HG03378 (cell line): ENCODE measurements at regions not wholly inside any gene's neighbourhood (a gene's known extent, or its start where the extent isn't known, plus 50 kb on each side); places are given as distances from the start of the nearest gene placed in this dataset.
A peak's percentile ranks its signal among the peaks of the same experiment; 100 is the strongest.
"Not testable (repeated sequence)": the region's sequence is repeated elsewhere in the genome, so short reads cannot be mapped to it uniquely, and the experiment has no call there.

Source experiments
- ATAC-seq: cut with Tn5 transposase; IDR thresholded peaks from one replicate; pipeline ENCODE4 v1.9.1; 2021; ENCODE audit warnings: mild to moderate bottlenecking, moderate library complexity; ENCODE audit not compliant: unreplicated experiment

- no peak for ATAC-seq
Measured at GRCh38 chr2:138893746-138894145, 113.6 kb upstream of the NXPH2 start.

- ATAC-seq, result no peak
Measured at GRCh38 chr2:138881126-138881525, 100.9 kb upstream of the NXPH2 start.

GRCh38 chr2:138879931-138880330 lies 99.7 kb upstream of the NXPH2 start:
- ATAC-seq, result no peak

GRCh38 chr2:138877421-138877820 lies 97.2 kb upstream of the NXPH2 start:
- ATAC-seq, result no peak

GRCh38 chr2:138874251-138874650 lies 94.1 kb upstream of the NXPH2 start:
- no peak for ATAC-seq

- not testable (repeated sequence) for ATAC-seq
Measured at GRCh38 chr2:138872116-138872515, 91.9 kb upstream of the NXPH2 start.

GRCh38 chr2:138871312-138871711 lies 91.1 kb upstream of the NXPH2 start:
- ATAC-seq, result no peak

- ATAC-seq, result no peak
Measured at GRCh38 chr2:138867341-138867740, 87.2 kb upstream of the NXPH2 start.

GRCh38 chr2:138866797-138867196 lies 86.6 kb upstream of the NXPH2 start:
- ATAC-seq, result no peak

GRCh38 chr2:138853761-138854160 lies 73.6 kb upstream of the NXPH2 start:
- ATAC-seq, result no peak

GRCh38 chr2:138853296-138853695 lies 73.1 kb upstream of the NXPH2 start:
- no peak for ATAC-seq

- ATAC-seq, result peak; percentile 95
Measured at GRCh38 chr2:138846216-138846821, 66.1 kb upstream of the NXPH2 start.

GRCh38 chr2:138842341-138842740 lies 62.2 kb upstream of the NXPH2 start:
- no peak for ATAC-seq

- no peak for ATAC-seq
Measured at GRCh38 chr2:138841459-138841858, 61.3 kb upstream of the NXPH2 start.

GRCh38 chr2:138838851-138839620 lies 58.8 kb upstream of the NXPH2 start:
- ATAC-seq, result no peak

GRCh38 chr2:138831691-138832090 lies 51.5 kb upstream of the NXPH2 start:
- ATAC-seq, result no peak

- ATAC-seq, result no peak
Measured at GRCh38 chr2:138831154-138831553, 51.0 kb upstream of the NXPH2 start.

GRCh38 chr2:138830547-138830946 lies 50.4 kb upstream of the NXPH2 start:
- no peak for ATAC-seq
